SH-SY5Y (cell line): ENCODE measurements at regions not wholly inside any gene's neighbourhood (a gene's known extent, or its start where the extent isn't known, plus 50 kb on each side); places are given as distances from the start of the nearest gene placed in this dataset.

Experiments
- GATA2 ChIP-seq: IDR thresholded peaks from 2 replicates; pipeline ENCODE4 v1.6.1; 2011; ENCODE audit warnings: mild to moderate bottlenecking, low read depth, low read length
- GATA3 ChIP-seq: IDR thresholded peaks from 2 replicates; pipeline ENCODE4 v1.6.1; 2011; ENCODE audit warnings: low read depth, mild to moderate bottlenecking, low read length, moderate library complexity

DNA sequence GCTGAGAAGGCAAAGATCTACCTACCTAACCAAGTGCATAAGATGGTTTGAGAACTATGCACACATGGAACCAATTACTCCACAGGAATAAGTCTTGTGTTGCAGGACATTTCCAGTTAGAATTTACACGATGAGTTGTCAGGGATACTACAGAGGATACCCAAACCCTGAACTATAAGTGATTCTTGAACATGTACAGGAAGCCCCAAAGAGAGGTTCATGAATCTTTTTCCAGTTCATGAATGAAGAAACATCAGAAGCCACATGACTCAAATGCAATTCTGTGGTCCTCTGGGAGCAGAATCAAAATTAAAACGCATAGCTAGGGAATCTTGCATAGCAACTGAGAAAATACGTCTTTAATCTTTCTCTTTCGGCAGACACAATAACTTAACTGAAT is 114.1 kb upstream of the LMCD1 start:
- TF ChIP-seq GATA3 (no peak), GATA2 (no peak)

DNA sequence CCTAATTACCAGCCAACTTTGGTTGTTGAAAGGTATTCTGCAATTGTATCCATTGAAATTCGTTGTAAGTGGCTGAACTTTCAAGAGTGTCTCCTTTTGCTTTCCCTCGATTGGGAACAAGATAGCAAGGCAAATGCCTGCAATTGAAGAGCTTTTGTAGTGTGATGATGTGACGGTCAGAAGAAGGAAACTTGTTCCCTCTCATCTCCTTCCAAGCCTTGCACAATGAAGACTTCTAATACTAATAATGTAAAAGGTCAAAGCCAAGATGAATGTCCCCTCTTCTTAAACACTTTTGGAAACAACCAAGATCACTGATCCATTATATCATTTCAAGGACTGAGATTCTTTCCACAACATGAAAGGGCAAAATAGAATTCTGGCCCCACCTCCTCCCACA is 101.9 kb upstream of the LMCD1 start:
- TF ChIP-seq GATA2 (no peak), GATA3 (no peak)

DNA sequence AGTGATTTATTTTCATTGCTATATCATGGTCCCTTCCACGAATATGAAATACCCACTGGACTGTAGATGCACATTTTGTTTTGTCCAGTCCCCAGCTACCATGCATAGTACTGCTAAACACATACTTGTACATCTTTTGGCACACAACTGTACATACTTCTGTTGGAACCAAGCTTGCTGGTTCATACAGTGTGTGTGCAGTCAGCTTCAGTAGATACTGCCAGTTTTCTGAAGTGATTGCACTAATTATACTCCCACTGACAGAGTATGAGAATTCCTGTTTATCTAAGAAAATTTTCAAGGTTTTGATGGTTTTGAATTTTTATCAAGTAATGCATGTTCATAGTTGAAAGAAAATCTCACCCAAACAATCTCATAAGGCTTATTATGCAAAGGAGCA is 100.7 kb upstream of the LMCD1 start:
- TF ChIP-seq GATA2 (no peak), GATA3 (no peak)

DNA sequence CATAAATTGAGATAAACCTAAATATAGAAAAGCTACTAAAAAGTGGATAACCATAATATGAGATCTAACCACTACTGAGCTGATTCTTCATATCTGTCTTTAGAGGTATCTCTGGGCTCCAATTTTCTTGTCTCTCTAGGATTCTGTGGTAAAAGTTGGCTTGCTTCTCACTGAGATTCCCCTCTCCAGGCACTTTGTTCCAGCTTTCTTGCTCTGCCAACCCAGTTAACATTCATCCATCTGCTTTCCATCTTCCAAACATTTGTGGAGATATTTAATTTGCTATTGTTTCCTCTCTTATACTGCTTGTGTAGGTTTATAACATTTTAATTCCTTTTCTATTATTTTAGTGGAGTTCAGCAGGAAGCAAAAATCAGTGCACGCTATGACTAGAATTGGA is 97.6 kb upstream of the LMCD1 start:
- TF ChIP-seq GATA2 (no peak), GATA3 (no peak)

DNA sequence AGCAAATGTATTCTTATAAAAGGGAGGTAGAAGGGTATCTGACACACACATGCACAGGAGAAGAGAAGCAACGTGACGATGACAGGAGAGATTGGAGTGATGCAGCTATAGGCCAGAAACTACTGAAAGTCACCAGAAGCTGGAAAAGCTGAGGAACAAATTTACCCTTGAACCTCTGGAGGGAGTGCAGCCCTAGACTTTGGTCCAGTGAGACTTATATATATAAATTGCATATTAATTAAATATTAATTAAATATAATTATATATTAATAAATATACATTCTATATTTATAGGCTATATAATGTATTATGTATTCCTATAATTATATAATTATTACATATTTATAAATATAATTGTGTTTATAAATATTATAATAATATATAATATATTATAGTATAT is 96.5 kb upstream of the LMCD1 start:
- TF ChIP-seq GATA3 (no peak), GATA2 (no peak)

DNA sequence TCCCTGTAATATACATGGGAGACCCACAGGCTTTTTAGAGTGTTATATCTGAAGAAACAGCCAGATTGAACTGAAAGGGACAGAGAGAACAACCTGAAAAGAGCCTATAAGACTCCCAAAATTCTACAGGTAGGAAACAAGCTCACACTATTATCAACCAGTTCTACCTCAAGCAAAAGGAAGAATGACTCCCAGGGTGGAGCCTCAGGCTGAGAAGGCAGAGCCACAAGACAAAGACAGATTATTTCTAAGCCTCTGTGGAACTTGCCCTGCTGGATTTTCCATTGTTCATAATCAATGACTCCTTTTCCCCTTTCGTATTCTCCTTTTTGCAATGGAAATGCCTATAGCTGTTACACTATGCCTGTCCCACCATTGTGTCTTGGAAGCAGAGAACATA is 95.1 kb upstream of the LMCD1 start:
- no peak for TF ChIP-seq GATA2
- TF ChIP-seq GATA3 = no peak

DNA sequence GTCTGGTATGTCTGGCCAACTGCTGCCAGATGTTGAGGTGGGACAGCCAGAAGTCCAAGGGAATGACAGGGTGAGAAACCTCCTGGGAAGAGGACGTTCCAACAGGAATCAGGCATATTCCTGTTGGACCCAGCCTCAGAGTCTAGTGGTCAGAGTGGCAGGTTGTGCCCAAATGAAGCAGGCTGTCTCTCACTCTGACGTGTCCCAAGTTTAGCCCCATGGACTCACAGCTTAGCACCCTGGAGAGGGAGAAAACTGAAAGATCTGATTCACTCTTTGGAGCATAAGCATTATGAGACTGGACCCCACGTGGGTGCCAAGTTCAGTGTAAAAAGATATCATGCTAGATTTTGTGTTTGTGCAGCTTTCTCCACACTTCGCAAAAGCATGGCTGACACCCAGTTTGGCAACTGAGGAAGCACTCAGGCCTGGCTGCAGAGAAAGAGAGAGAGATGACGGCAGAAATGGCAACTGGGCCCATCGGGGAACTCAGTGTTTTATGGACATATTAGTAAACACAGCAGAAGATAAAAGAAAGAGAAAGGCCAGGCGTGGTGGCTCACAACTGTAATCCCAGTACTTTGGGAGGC is 88.2 kb upstream of the LMCD1 start:
- TF ChIP-seq GATA3 (no peak), GATA2 (no peak)

DNA sequence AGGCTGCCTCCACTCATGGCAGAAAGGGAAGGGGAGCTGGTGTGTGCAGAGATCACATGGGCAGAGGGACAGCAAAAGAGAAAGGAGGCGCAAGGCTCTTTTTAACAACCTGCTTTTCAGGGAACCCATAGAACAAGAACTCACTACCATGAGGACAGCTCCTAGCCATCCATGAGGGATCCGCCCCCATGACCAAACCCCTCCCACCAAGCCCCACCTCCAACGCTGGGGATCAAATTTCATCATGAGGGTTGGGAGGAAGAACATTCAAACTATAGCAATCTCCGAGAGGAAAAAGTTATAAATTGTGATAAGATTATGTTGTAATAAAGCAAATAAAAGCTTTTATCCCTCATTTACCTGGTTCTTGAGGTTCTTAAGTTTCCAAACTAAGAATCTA is 84.7 kb upstream of the LMCD1 start:
- no peak for TF ChIP-seq GATA3
- no peak for TF ChIP-seq GATA2

DNA sequence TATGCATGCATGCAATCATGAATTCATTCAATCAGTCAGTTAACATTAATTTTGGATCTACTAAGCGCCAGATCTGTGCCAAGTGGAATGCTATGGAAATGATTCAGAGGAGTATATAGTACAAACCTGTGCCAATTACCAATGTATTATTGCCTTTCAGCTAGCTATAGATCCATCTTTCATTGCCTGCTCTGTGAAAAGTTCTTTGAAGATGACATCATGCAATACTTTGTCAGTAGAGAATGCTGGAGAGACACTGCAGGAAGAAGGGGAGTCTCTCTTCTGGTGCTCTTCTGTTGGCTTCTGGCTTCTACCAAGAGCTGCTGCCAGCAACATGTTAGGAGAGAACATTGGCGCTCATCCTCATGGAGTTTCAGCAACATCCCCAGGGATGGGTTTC is 81.0 kb upstream of the LMCD1 start:
- TF ChIP-seq GATA2 (no peak), GATA3 (no peak)

DNA sequence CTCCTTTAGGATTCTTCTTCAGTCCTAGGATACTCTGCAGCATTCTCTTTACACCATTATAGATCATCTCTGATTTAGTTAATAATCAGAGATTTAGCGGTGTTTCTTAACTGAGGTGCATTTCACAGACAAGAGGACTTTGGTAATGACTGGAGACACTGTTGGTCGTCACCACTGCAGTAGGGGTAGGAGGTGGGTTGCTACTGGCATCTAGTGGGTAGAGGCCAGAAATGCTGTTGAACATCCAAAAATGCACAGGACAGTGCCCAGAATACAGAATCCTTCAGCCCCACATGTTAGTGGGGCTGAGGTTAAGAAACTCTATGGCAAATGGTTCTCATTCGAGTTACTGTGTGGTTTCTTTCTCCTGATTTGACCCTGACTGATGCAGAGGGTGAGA is 80.4 kb upstream of the LMCD1 start:
- no peak for TF ChIP-seq GATA3
- TF ChIP-seq GATA2 = no peak

DNA sequence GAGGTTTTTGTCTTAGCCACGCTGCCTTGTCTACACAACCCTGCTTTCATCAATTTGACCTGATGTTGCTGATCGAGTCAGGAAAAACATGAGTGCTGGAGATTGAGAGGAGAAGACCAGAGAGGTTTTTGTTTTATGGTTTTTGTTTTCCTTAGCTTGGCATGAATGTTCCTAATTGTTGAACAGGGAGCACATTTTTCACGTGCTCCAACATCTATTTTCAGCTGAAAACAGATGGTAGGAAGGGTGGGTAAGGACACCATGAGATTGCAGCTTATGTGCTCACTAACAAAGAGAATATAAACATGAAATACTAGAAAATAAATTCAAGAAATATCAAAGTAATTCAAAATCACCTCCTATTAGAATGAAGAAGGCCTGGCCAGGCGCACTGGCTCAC is 79.9 kb upstream of the LMCD1 start:
- TF ChIP-seq GATA2 (no peak), GATA3 (no peak)

DNA sequence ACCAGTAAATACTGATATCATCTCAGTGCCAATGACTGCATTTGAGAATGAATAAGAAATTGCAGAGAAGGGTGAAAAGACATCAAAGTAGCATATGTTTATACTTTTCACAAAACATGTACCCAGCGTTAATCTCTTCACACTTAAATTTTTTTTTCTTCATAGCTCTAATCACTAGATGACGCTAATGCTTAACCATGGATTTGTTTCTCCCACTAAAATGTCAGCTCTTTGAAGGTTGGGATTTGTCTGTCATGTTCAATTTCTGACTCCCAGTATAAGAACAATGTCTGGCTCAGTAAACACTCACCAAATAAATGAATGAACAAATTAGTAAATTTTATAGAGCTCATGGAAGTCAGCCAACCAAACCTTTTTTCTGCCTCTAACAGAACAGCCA is 78.3 kb upstream of the LMCD1 start:
- TF ChIP-seq GATA3 = no peak
- TF ChIP-seq GATA2 = no peak

DNA sequence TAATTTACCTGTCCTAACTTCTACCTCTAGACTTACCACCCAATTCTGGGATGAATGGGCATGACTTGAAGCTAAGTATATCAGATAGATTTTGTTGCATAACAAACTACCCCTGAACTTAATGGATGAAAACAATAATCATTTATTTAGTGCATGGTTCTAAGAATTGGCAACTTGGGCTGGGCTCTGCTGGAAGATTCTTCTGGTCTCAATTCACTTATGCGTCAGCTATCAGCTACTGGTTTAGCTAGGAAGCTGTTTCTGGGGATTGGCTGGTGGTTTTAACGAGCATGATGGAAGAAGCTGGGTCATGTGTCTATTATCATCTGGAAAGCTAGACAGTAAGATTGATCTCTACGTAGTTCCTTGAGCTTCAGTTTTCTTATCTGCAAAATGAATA is 77.3 kb upstream of the LMCD1 start:
- no peak for TF ChIP-seq GATA2

DNA sequence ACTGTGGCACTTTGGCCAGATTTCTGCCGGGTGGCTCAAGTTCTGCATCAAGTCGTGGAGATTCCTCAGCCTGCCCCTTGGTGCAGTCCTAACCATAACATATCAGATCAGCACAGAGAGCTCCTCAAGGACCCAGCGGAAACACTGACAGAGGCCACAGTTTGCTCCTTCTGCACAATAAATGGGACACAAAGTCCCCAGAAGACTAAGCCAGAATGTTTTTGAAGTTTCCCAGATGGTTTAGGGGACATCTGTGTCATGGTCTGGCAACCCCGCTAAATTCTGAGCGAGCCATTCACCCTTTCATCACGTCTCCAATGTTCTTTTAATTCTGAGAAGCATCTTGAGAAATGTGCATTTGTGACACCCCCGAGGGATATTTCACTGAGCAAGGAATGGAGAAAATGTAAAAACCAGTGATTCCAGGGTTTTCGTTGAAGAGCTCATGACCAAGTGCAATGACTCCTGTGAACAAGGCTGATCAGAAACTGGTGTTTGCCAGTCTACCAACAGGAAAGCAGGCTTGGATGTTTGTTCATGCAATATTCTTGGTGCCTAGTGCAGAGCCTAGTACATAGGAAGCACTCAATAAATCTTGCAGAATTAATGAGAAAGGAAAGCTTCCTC is 64.8 kb upstream of the LMCD1 start:
- TF ChIP-seq GATA3 (no peak), GATA2 (no peak)

DNA sequence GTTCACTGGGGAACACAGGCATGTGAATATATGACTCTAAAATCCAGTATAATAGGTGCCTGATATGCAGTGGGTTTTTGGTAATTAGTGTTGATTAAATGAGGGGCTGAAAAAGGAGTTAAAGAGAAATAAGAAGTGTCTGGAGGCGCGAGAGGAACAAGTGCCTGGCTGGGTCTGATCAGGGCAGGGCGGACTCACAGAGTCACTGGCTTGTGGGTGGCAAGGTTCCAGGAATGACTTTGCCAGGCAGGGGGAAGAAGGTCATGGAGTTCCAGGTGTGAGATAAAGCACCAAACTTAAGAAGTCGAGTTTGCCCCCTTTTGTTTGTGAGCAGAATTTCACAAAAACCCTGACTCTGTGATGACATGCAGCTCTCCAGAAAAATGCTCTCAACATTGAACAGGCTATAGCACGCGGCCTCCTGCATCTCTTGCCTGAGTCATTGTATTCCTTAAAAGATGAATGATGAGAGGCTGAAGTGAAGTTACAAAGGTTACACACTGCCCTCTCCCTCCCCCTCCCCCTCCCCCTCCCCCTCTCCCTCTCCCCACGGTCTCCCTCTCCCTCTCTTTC is 63.0 kb upstream of the LMCD1 start:
- TF ChIP-seq GATA2 = no peak
- no peak for TF ChIP-seq GATA3
